Fibroblast of lung (primary cell): ENCODE measurements at regions not wholly inside any gene's neighbourhood (a gene's known extent, or its start where the extent isn't known, plus 50 kb on each side); places are given as distances from the start of the nearest gene placed in this dataset.

Source experiments
- DNase-seq, 2 donors: peaks; one replicate each; pipeline versions ENCODE4 v3.0.0 to v3.0.0-alpha.2; 2010; ENCODE audit warnings: low read depth in 2 of 2
- H2AFZ ChIP-seq: 2 replicates; pipeline ENCODE4 v1.5.1; 2012; ENCODE audit warnings: low read length, control low read depth, inconsistent platforms
- H3K27ac ChIP-seq: 2 replicates; pipeline ENCODE4 v1.5.1; 2011; ENCODE audit warnings: low read length, control low read depth; ENCODE audit not compliant: insufficient read depth
- H3K27me3 ChIP-seq: 2 replicates; pipeline ENCODE4 v1.5.1; 2011; ENCODE audit warnings: mild to moderate bottlenecking, low read length; ENCODE audit not compliant: control insufficient read depth, insufficient read depth
- H3K36me3 ChIP-seq: 2 replicates; pipeline ENCODE4 v1.5.1; 2011; ENCODE audit warnings: low read length; ENCODE audit not compliant: control insufficient read depth, insufficient read depth
- H3K4me1 ChIP-seq: 2 replicates; pipeline ENCODE4 v1.5.1; 2011; ENCODE audit warnings: low read length; ENCODE audit not compliant: control insufficient read depth, insufficient read depth; ENCODE audit errors: extremely low read depth
- H3K4me2 ChIP-seq: 2 replicates; pipeline ENCODE4 v1.5.1; 2011; ENCODE audit warnings: low read length, control low read depth; ENCODE audit not compliant: insufficient read depth; ENCODE audit errors: extremely low read depth
- H3K4me3 ChIP-seq, 4 experiments: fragments of 200-600 bp in 1 of 4; sonication (generic) in 1 of 4; replicated peaks in 1 of 4; 2 replicates each; pipeline ENCODE4 v1.5.1; 2011 to 2016; ENCODE audit warnings: low read length in 4 of 4, low read depth in 3 of 4, mild to moderate bottlenecking in 3 of 4, control low read depth in 2 of 4, inconsistent platforms in 1 of 4, mixed read lengths in 1 of 4; ENCODE audit not compliant: insufficient read depth in 1 of 4; ENCODE audit errors: control extremely low read depth in 1 of 4
- H3K79me2 ChIP-seq: 2 replicates; pipeline ENCODE4 v1.5.1; 2012; ENCODE audit warnings: mild to moderate bottlenecking, low read length, inconsistent platforms; ENCODE audit not compliant: control insufficient read depth, insufficient read depth
- H3K9ac ChIP-seq: 2 replicates; pipeline ENCODE4 v1.5.1; 2011; ENCODE audit warnings: mild to moderate bottlenecking, low read length, control low read depth; ENCODE audit not compliant: insufficient read depth
- H3K9me3 ChIP-seq: 2 replicates; pipeline ENCODE4 v1.5.1; 2012; ENCODE audit warnings: low read depth, low read length; ENCODE audit not compliant: control insufficient read depth, insufficient read depth
- H4K20me1 ChIP-seq: 2 replicates; pipeline ENCODE4 v1.5.1; 2011; ENCODE audit warnings: low read length; ENCODE audit not compliant: control insufficient read depth, insufficient read depth; ENCODE audit errors: extremely low read depth
- CTCF ChIP-seq, 2 donors: IDR thresholded peaks in 1 of 2; conservative IDR thresholded peaks in 1 of 2; 1 replicate in 1 of 2; 2 replicates in 1 of 2; pipeline ENCODE4 v1.5.1; 2011 to 2012; ENCODE audit warnings: low read length in 2 of 2, control low read depth in 1 of 2, inconsistent platforms in 1 of 2, low read depth in 1 of 2, mild to moderate bottlenecking in 1 of 2
- EZH2 ChIP-seq: IDR thresholded peaks from 2 replicates; pipeline ENCODE4 v1.5.1; 2012; ENCODE audit warnings: low read length, control low read depth, mild to moderate bottlenecking; ENCODE audit errors: missing control alignments

- no peaks in the 10 kb centered on the region for H3K79me2 ChIP-seq
- H3K9me3 ChIP-seq, result no peaks in the 10 kb centered on the region
- H3K4me1 ChIP-seq, result no peaks in the 10 kb centered on the region
- no peak overlapping the region for H3K27ac ChIP-seq
- no peak overlapping the region for H3K4me3 ChIP-seq
- no peaks in the 10 kb centered on the region for H3K36me3 ChIP-seq
- no peak overlapping the region for H2AFZ ChIP-seq
- no peak overlapping the region for H3K4me2 ChIP-seq
- no peak overlapping the region for H3K9ac ChIP-seq
- H3K27me3 ChIP-seq, result no peaks in the 10 kb centered on the region
- no peaks in the 10 kb centered on the region for H4K20me1 ChIP-seq
- TF ChIP-seq EZH2 (no peak), CTCF (conservative IDR thresholded peaks at IDR 0.05 in 1 of 2, IDR thresholded peaks at IDR 0.05 in 1 of 2; ENCODE audit: low read depth in 1 of 2, low read length in 2 of 2) (no peak)
- no peak for DNase-seq
These were observed 93.1 kb upstream of the TEX13D start for GRCh38 chrX:124239324-124239723.

GRCh38 chrX:124239911-124240310, 92.5 kb upstream of the TEX13D start:
- Histone ChIP-seq H4K20me1 (no peaks in the 10 kb centered on the region), H3K4me2 (no peak overlapping the region), H3K9me3 (no peaks in the 10 kb centered on the region), H3K27me3 (no peaks in the 10 kb centered on the region), H2AFZ (no peak overlapping the region), H3K79me2 (no peaks in the 10 kb centered on the region), H3K36me3 (no peaks in the 10 kb centered on the region), H3K27ac (no peak overlapping the region), H3K9ac (no peak overlapping the region), H3K4me1 (no peaks in the 10 kb centered on the region), H3K4me3 (no peak overlapping the region)
- no peak for DNase-seq
- no peak for TF ChIP-seq CTCF (conservative IDR thresholded peaks at IDR 0.05 in 1 of 2, IDR thresholded peaks at IDR 0.05 in 1 of 2; ENCODE audit: low read depth in 1 of 2, low read length in 2 of 2)
- no peak for TF ChIP-seq EZH2

GRCh38 chrX:124240422-124240821, 92.0 kb upstream of the TEX13D start:
- Histone ChIP-seq H4K20me1 (no peaks in the 10 kb centered on the region), H3K27ac (no peak overlapping the region), H3K27me3 (no peaks in the 10 kb centered on the region), H3K4me3 (no peak overlapping the region), H2AFZ (no peak overlapping the region), H3K4me2 (no peak overlapping the region), H3K9ac (no peak overlapping the region), H3K36me3 (no peaks in the 10 kb centered on the region), H3K4me1 (no peaks in the 10 kb centered on the region), H3K79me2 (no peaks in the 10 kb centered on the region), H3K9me3 (no peaks in the 10 kb centered on the region)
- TF ChIP-seq EZH2 (no peak), CTCF (conservative IDR thresholded peaks at IDR 0.05 in 1 of 2, IDR thresholded peaks at IDR 0.05 in 1 of 2; ENCODE audit: low read depth in 1 of 2, low read length in 2 of 2) (no peak)
- peak; percentile 8 to 59 for DNase-seq
